ENCODE measurements at regions not wholly inside any gene's neighbourhood (a gene's known extent, or its start where the extent isn't known, plus 50 kb on each side); places are given as distances from the start of the nearest gene placed in this dataset. TPM values are rescaled to one million over a fixed set of nuclear protein-coding genes. Genes with fewer than 3 reads are reported as not detected.

GRCh38 chr3:153110041-153110440 lies 52.0 kb upstream of the RAP2B start:
- ATAC-seq (ENCODE audit: low FRiP score) (no peak), DNase-seq (ENCODE audit: low spot score) (no peak)
- TF ChIP-seq CTCF (IDR thresholded peaks at IDR 0.05) = no peak

GRCh38 chr3:153111016-153111415 lies 51.0 kb upstream of the RAP2B start:
- TF ChIP-seq CTCF (IDR thresholded peaks at IDR 0.05) = no peak
- DNase-seq (ENCODE audit: low spot score) (no peak), ATAC-seq (ENCODE audit: low FRiP score) (no peak)

Small RNA genes lying in the stretch of these regions (small RNA-seq; reads per million reads assigned to genes)
- not detected for gene HMGN2P13
